WTC11 (cell line): ENCODE measurements at regions not wholly inside any gene's neighbourhood (a gene's known extent, or its start where the extent isn't known, plus 50 kb on each side); places are given as distances from the start of the nearest gene placed in this dataset.

Source experiments
- ATAC-seq: fragments of 200-7000 bp; cut with Tn5 transposase; 2 replicates; pipeline ENCODE4 v1.10.0; 2021; ENCODE audit warnings: mild to moderate bottlenecking, moderate library complexity
- CTCF ChIA-PET: fragments of 300-600 bp; sonication (Branson Sonifier 250); formaldehyde crosslinking; loops from one replicate; lab custom pipeline; 2021; ENCODE audit warnings: antibody characterized with exemption; lab: Charles Lee
- POLR2A ChIA-PET: fragments of 350-600 bp; sonication (Branson Sonifier 250); formaldehyde crosslinking; loops from one replicate; lab custom pipeline; 2021; ENCODE audit warnings: antibody characterized with exemption; lab: Charles Lee
- DNase-seq: peaks from one replicate; pipeline ENCODE4 v3.0.0; 2021; ENCODE audit warnings: low spot score
- H3K27ac Mint-ChIP-seq: 2 replicates; pipeline ENCODE4 v1.8.0; 2021; ENCODE audit warnings: mixed read lengths
- H3K27me3 Mint-ChIP-seq: 2 replicates; pipeline ENCODE4 v1.8.0; 2021; ENCODE audit warnings: low read depth, mild to moderate bottlenecking, moderate library complexity, mixed read lengths
- H3K36me3 Mint-ChIP-seq: 2 replicates; pipeline ENCODE4 v1.8.0; 2021; ENCODE audit warnings: mixed read lengths
- H3K4me1 Mint-ChIP-seq: 2 replicates; pipeline ENCODE4 v1.8.0; 2022; ENCODE audit warnings: mixed read lengths
- H3K4me3 Mint-ChIP-seq: 2 replicates; pipeline ENCODE4 v1.8.0; 2021; ENCODE audit warnings: mild to moderate bottlenecking, moderate library complexity, mixed read lengths
- H3K9me3 Mint-ChIP-seq: 2 replicates; pipeline ENCODE4 v1.8.0; 2021; ENCODE audit warnings: mixed read lengths
- GABPB1 ChIP-seq: sonication (generic); formaldehyde crosslinking; IDR thresholded peaks from 2 replicates; pipeline ENCODE4 v1.8.1; 2023; ENCODE audit warnings: mild to moderate bottlenecking, missing genetic modification reagents
- GRHL2 ChIP-seq: fragments of 250-450 bp; sonication (Bioruptor Pico); IDR thresholded peaks from 2 replicates; pipeline ENCODE4 v1.8.0; 2022; ENCODE audit warnings: mild to moderate bottlenecking, moderate library complexity; ENCODE audit not compliant: insufficient replicate concordance, severe bottlenecking
- IRF2 ChIP-seq: sonication (generic); formaldehyde crosslinking; IDR thresholded peaks from 2 replicates; pipeline ENCODE4 v1.8.0; 2022; ENCODE audit warnings: low read depth, missing genetic modification reagents, borderline replicate concordance
- JAZF1 ChIP-seq: fragments of 250-450 bp; sonication (Bioruptor Pico); IDR thresholded peaks from 2 replicates; pipeline ENCODE4 v1.9.0; 2021; ENCODE audit warnings: moderate library complexity, mild to moderate bottlenecking, inconsistent platforms
- KAT7 ChIP-seq: sonication (generic); formaldehyde crosslinking; IDR thresholded peaks from 2 replicates; pipeline ENCODE4 v1.8.1; 2023; ENCODE audit warnings: missing genetic modification reagents, mild to moderate bottlenecking, borderline replicate concordance
- NFATC4 ChIP-seq: fragments of 250-450 bp; sonication (Bioruptor Pico); IDR thresholded peaks from 2 replicates; pipeline ENCODE4 v1.9.0; 2021; ENCODE audit warnings: mild to moderate bottlenecking
- PRRX2 ChIP-seq: fragments of 250-450 bp; sonication (Bioruptor Pico); IDR thresholded peaks from 2 replicates; pipeline ENCODE4 v1.8.0; 2021; ENCODE audit warnings: mild to moderate bottlenecking
- SMAD3 ChIP-seq: sonication (generic); formaldehyde crosslinking; IDR thresholded peaks from 2 replicates; pipeline ENCODE4 v1.8.0; 2022; ENCODE audit warnings: missing genetic modification reagents, mild to moderate bottlenecking, borderline replicate concordance
- SMAD4 ChIP-seq: sonication (generic); formaldehyde crosslinking; IDR thresholded peaks from 2 replicates; pipeline ENCODE4 v1.8.0; 2022; ENCODE audit warnings: mild to moderate bottlenecking, missing genetic modification reagents
- TCF7 ChIP-seq: sonication (generic); formaldehyde crosslinking; IDR thresholded peaks from 2 replicates; pipeline ENCODE4 v1.8.0; 2022; ENCODE audit warnings: mild to moderate bottlenecking, low read depth, missing genetic modification reagents, moderate library complexity
- ZNF121 ChIP-seq: sonication (generic); formaldehyde crosslinking; IDR thresholded peaks from 2 replicates; pipeline ENCODE4 v1.8.0; 2023; ENCODE audit warnings: missing genetic modification reagents
- TF ChIP-seq, protein P1 (sequence below): sonication (generic); formaldehyde crosslinking; IDR thresholded peaks from 2 replicates; pipeline ENCODE4 v1.8.1; 2023; ENCODE audit warnings: mild to moderate bottlenecking, missing genetic modification reagents, borderline replicate concordance
- TF ChIP-seq, protein P2 (sequence below): fragments of 250-450 bp; sonication (Bioruptor Pico); IDR thresholded peaks from 2 replicates; pipeline ENCODE4 v1.9.0; 2021; ENCODE audit warnings: moderate library complexity, mild to moderate bottlenecking, inconsistent platforms, borderline replicate concordance
- TF ChIP-seq, protein P3 (sequence below): sonication (generic); formaldehyde crosslinking; IDR thresholded peaks from 2 replicates; pipeline ENCODE4 v1.8.0; 2023; ENCODE audit warnings: missing genetic modification reagents
- TF ChIP-seq, protein P4 (sequence below): fragments of 250-450 bp; sonication (Bioruptor Pico); IDR thresholded peaks from 2 replicates; pipeline ENCODE4 v1.8.0; 2021; ENCODE audit warnings: mild to moderate bottlenecking

DNA sequence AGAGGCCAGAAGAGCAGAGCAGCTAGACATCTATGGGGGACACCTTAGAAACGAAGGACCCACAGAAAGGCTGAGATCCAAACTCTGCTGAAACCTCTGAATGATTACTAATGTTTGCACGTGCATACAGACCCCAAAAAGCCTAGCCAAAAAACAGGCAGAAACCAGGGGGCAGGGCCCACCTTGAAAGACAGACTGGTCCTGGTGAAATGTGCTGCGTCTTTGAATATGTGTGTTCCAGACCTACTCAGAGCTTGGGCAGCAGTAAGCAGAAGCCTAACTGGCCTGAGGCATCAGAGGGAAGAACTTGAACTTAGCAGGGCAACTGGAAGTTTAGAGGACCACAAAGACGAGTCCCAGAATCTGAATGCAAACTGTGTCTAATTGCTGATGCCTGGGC is 251.8 kb downstream of the TEX36 start (continued):
- TF ChIP-seq, protein P1, sequence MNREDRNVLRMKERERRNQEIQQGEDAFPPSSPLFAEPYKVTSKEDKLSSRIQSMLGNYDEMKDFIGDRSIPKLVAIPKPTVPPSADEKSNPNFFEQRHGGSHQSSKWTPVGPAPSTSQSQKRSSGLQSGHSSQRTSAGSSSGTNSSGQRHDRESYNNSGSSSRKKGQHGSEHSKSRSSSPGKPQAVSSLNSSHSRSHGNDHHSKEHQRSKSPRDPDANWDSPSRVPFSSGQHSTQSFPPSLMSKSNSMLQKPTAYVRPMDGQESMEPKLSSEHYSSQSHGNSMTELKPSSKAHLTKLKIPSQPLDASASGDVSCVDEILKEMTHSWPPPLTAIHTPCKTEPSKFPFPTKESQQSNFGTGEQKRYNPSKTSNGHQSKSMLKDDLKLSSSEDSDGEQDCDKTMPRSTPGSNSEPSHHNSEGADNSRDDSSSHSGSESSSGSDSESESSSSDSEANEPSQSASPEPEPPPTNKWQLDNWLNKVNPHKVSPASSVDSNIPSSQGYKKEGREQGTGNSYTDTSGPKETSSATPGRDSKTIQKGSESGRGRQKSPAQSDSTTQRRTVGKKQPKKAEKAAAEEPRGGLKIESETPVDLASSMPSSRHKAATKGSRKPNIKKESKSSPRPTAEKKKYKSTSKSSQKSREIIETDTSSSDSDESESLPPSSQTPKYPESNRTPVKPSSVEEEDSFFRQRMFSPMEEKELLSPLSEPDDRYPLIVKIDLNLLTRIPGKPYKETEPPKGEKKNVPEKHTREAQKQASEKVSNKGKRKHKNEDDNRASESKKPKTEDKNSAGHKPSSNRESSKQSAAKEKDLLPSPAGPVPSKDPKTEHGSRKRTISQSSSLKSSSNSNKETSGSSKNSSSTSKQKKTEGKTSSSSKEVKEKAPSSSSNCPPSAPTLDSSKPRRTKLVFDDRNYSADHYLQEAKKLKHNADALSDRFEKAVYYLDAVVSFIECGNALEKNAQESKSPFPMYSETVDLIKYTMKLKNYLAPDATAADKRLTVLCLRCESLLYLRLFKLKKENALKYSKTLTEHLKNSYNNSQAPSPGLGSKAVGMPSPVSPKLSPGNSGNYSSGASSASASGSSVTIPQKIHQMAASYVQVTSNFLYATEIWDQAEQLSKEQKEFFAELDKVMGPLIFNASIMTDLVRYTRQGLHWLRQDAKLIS (CRISPR knock-in tag), result no peak
- TF ChIP-seq NFATC4, result no peak
- TF ChIP-seq, protein P2, sequence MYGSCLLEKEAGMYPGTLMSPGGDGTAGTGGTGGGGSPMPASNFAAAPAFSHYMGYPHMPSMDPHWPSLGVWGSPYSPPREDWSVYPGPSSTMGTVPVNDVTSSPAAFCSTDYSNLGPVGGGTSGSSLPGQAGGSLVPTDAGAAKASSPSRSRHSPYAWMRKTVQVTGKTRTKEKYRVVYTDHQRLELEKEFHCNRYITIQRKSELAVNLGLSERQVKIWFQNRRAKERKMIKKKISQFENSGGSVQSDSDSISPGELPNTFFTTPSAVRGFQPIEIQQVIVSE (CRISPR knock-in tag), result no peak
- no peak for TF ChIP-seq KAT7 (CRISPR knock-in tag)
- no peak for TF ChIP-seq IRF2 (CRISPR knock-in tag)

DNA sequence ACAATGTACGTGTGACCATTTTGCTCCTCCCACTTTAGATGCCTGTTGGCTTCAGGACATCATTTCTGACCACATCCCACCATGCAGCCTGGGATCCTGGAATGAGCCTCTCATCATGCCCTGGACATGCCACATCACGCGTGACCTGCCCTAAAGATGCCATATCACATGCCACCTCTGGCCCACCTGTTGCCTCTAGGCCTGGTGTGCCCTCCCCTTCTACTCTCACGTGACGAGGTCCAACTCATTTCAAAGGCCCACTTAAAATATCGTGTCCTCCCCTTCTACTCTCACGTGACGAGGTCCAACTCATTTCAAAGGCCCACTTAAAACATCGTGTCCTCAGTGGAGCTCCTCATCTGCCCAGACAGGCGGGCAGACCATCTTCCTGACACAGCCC is 254.9 kb downstream of the TEX36 start:
- DNase-seq, result no peak
- no peaks in the 10 kb centered on the region for H3K4me1 Mint-ChIP-seq
- no peak for ATAC-seq
- no peaks in the 10 kb centered on the region for H3K36me3 Mint-ChIP-seq
- TF ChIP-seq SMAD3 (CRISPR knock-in tag), result no peak
- TF ChIP-seq ZNF121 (CRISPR knock-in tag), result no peak
- ChIA-PET POLR2A (no interaction called here), CTCF (no interaction called here)
- H3K27ac Mint-ChIP-seq, result no peak overlapping the region
- peaks cover 8% of the 10 kb centered on the region; the same call in 1 of the 2 replicates for H3K9me3 Mint-ChIP-seq
- H3K4me3 Mint-ChIP-seq, result no peak overlapping the region
- no peaks in the 10 kb centered on the region; the same call in 1 of the 2 replicates for H3K27me3 Mint-ChIP-seq

DNA sequence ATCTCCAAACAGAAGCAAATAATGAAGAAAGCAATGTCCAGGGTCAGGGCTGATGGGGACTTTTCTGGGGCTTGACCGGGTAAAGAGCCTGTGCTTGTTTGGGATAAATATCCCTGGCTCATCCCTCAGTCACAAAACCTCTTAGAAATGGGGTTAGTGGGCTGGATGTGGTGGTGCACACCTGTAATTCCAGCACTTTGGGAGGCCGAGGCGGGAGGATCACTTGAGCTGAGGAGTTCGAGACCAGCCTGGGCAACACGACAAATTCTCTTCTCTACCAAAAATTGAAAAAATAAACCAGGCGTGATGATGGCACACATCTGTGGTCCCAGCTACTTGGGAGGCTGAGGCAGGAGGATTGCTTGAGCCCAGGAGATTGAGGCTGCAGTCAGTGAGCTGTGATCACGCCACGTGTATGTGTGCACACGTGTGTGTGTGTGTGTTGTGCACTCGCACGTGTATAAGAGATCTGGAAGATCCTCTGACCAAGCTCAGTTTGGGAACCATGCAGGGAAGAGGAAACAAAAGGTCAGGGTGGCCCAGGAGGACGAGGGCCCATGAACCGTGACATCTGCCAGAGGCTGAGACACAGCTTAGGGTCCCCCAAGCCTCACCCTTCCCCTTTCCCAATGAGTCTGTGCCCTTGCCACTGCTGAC is 258.6 kb downstream of the TEX36 start:
- Mint-ChIP-seq H3K27me3 (no peaks in the 10 kb centered on the region; the same call in 1 of the 2 replicates), H3K4me1 (no peaks in the 10 kb centered on the region), H3K4me3 (no peak overlapping the region), H3K9me3 (peaks cover 5% of the 10 kb centered on the region; the same call in 1 of the 2 replicates), H3K36me3 (no peaks in the 10 kb centered on the region), H3K27ac (no peak overlapping the region)
- no peak for DNase-seq
- ATAC-seq, result no peak
- CTCF ChIA-PET, result interaction anchor here (0.6 to 2.9 kb wide), 3 partner anchors 24 to 165 kb away, joined by 3 to 8 read pairs (median 5); no protein-coding TSS in a partner anchor
- TF ChIP-seq, protein P3, sequence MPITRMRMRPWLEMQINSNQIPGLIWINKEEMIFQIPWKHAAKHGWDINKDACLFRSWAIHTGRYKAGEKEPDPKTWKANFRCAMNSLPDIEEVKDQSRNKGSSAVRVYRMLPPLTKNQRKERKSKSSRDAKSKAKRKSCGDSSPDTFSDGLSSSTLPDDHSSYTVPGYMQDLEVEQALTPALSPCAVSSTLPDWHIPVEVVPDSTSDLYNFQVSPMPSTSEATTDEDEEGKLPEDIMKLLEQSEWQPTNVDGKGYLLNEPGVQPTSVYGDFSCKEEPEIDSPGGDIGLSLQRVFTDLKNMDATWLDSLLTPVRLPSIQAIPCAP, result no peak
- no peak for TF ChIP-seq JAZF1 (CRISPR knock-in tag)
- TF ChIP-seq GABPB1 (CRISPR knock-in tag), result no peak
- no peak for TF ChIP-seq TCF7 (CRISPR knock-in tag)
- no peak for TF ChIP-seq SMAD4
- TF ChIP-seq, protein P4, sequence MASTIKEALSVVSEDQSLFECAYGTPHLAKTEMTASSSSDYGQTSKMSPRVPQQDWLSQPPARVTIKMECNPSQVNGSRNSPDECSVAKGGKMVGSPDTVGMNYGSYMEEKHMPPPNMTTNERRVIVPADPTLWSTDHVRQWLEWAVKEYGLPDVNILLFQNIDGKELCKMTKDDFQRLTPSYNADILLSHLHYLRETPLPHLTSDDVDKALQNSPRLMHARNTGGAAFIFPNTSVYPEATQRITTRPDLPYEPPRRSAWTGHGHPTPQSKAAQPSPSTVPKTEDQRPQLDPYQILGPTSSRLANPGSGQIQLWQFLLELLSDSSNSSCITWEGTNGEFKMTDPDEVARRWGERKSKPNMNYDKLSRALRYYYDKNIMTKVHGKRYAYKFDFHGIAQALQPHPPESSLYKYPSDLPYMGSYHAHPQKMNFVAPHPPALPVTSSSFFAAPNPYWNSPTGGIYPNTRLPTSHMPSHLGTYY (CRISPR knock-in tag), result no peak
- no peak for TF ChIP-seq GRHL2 (CRISPR knock-in tag)
- no peak for TF ChIP-seq PRRX2 (CRISPR knock-in tag)
- POLR2A ChIA-PET, result no interaction called here
